NCI-H1092 treated with DMSO at 0.1 percent for 48 hours (cell line): ENCODE measurements at regions not wholly inside any gene's neighbourhood (a gene's known extent, or its start where the extent isn't known, plus 50 kb on each side); places are given as distances from the start of the nearest gene placed in this dataset.
"Not testable (repeated sequence)": the region's sequence is repeated elsewhere in the genome, so short reads cannot be mapped to it uniquely, and the experiment has no call there.

Source experiments
- DNase-seq: peaks from one replicate; lab custom pipeline; 2025; lab: John Stamatoyannopoulos, UW

DNA sequence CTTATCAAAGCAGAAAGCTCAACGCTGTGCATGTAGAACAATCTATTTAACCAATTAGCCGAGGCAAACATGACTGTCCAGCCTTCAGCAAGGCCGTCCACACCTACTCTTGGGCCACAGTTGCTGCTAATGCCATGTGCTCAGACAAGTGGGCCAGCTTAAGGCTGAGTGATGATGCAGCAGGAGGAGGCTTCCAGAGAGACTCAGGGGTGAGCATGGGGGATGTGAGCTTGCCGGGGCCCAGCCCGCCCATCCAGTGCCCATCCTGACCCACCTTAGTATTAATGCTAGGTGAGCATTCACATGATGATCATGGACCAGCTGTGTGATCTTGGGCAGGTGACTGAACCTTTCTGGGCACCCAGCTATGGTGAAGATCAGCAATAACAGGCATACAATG is 150.1 kb downstream of the TPRA1 start:
- DNase-seq = no peak

DNA sequence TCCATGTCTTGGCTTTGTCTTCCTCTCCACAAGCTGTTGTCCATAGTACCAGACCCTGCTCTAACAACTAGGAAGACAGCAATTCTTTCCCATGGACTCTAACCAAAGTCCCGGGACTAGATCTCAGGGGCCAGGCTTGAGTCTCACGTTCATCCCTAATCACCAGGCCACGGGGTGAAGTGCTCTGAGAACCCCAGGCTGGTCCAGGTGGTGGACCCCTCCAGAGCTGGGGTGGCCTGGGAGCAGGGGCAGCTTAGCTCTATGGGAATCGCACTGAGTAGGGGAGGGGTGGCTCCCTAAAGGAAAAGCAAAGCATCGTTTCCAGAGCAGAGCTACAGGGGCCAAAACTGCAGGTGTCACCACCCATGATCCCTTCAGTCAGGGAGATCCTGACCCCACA is 150.9 kb downstream of the TPRA1 start:
- no peak for DNase-seq

DNA sequence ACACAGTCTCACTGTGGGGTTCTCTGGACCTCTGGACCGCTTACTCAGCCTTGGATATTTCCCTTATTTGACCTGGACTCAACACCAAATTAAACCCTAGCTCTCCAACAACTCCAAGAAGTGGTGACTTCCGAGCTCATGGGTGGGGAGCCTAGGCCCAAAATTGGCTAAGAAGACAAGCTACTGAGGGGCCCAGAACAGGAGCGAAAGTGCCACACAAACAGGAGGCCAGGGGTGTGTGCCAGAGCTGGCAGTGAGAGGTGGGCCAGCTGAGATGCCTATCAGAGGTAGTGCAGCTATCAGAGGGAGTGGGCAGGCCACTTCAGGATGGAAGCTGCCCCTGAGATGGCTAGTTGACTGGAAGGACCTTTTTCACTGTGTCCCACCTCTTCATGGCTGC is 151.1 kb upstream of the PRR20G start:
- DNase-seq = no peak

DNA sequence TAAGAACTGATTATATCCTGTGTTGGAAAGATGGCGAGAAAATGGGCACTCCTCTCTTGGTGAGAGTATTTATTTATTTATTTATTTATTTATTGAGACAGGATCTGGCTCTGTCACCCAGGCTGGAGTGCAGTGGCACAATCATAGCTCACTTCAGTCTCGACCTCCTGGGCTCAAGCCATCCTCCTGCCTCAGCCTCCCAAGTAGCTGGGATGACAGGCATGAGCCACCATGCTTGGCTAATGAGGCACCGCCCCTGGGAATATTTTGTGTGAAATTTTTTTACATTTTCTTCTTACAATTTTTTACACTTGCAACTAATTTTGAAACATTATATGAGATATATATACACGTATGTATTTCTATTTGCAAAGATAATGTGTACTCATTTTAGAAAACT is 150.5 kb upstream of the PRR20G start:
- DNase-seq = no peak

DNA sequence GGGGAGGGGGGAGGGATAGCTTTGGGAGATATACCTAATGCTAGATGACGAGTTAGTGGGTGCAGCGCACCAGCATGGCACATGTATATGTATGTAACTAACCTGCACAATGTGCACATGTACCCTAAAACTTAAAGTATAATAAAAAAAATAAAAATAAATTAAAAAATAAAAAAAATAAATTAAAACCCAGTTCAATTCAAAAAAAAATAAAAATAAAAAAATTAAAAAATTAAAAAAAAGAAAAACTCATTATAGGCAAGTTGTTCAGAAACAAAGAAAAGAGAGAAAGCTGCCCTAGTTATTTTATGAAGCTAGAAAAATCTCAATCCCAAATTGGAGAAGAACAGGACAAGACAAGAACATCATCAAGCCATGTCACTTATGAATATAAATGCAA is 147.5 kb upstream of the PRR20G start:
- not testable (repeated sequence) for DNase-seq

DNA sequence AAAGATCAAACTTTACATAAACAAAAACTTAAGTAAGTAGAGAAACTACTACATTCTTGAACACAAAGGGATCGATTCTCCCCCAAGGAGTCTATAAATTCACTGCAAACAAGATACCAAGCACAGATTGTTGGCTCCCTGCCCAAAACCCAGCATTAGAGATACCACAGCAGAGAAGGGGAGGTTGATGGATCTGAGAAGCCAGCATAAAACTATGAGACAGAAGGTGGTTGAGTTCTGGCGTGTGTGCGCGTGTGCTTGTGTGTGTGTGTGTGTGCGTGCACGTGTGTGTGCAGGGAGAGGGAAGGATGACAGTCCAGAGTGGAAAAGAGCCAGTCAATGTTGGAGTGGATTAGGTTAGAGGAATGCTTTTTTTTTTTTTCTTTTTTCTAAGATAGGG is 143.2 kb upstream of the PRR20G start:
- DNase-seq = peak; percentile 34

DNA sequence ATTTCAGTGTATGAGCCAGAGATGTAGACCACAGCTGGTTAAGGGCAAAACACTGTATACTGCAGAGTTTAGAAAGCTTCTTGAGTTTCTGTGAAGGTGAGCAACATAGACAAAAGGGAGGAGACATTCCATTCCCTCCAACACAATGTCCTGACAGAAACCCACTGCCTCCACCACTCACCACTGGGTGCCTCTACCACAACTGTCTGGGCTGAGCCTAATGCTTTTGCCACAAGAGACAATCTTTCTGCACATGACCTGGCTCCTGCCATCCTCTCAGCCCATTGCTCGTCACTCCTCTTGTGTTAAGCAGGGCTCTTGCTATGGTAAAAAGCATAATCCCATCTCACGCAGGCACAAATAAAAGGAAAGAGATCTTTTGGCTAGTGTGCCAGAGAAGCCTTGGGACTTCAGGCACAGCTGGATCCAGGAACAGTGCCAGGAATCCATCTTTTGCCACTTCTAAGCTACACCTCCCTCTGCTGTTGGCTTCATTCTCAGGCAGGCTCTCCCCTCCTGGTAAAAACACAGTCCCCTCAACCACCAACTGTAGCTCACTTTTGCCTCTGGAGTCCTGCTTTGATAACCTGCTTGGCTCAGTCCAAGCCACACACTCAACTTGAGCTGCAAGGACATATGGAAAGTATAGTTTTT is 140.6 kb upstream of the PRR20G start:
- DNase-seq = peak; percentile 83

DNA sequence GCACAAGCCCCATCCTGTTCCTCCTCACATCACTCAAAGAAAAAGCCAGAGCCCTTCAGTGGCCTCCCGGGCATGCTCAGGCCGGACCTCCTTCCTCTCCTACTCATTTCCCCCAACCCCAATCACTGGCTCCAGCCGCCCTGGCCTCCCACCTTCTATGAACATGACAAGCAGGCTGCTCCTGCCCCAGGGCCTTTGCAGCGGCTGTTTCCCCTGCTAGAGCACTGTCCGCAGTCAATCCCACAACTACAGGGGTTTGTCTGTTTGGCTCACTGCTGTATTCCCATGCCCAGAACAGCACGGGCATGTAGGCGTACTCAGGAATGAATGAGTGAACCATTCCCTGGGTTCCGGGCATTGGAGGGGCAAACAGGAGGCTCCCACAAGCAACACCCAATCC is 139.8 kb upstream of the PRR20G start:
- DNase-seq = no peak

DNA sequence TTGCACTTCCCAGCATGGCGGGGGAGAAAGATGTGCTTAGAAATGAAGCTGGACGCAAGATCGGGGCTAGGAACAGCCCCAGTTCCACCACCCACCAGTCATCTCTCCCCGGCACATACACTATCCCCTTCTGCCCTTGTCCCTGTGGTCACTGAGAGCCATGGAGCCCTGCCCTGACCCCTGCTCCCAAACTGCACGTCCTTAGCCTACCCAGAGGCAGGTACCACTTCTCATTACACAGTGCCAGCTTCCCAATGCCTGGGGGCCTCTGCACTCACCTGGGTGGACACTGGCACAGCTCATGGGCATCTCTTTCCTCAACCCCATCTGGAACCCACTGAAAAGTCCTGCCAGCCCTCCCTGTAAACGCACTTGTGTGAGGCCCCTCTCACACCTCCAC is 139.3 kb upstream of the PRR20G start:
- DNase-seq = no peak

DNA sequence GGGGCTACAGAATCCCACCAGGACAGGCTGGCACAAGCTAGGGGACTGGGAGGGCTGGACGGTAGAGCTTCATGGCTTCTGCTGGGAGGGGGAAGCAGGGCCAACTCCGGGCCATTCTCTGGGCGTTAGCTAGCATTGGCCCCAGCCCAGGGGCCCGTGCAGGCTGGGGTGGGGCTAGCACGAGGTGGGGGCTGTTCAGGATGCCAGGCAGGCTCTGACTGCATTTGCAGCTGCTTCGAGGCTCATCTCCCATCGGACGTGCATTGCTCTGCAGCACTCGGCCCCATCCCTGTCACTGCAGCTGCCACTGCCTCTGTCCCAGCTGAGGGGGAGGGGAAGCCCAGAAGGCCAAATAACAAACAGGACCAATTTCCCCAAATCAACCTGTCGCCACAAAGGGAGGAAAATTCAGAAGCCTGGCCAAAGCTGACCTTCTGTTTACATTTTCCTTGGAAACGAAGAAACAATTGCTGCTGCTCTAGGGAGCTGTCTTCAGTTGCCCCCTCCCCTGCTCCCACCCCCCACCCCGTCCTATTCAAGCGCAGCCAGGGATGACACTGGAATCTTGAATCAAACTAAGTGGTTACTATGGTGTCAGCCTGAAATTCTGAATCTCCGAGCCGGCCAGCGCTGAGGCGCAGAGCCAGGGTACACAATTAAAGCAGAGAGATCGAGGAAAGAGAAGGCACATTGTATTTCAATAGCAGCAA is 138.8 kb upstream of the PRR20G start:
- DNase-seq = peak; percentile 90

DNA sequence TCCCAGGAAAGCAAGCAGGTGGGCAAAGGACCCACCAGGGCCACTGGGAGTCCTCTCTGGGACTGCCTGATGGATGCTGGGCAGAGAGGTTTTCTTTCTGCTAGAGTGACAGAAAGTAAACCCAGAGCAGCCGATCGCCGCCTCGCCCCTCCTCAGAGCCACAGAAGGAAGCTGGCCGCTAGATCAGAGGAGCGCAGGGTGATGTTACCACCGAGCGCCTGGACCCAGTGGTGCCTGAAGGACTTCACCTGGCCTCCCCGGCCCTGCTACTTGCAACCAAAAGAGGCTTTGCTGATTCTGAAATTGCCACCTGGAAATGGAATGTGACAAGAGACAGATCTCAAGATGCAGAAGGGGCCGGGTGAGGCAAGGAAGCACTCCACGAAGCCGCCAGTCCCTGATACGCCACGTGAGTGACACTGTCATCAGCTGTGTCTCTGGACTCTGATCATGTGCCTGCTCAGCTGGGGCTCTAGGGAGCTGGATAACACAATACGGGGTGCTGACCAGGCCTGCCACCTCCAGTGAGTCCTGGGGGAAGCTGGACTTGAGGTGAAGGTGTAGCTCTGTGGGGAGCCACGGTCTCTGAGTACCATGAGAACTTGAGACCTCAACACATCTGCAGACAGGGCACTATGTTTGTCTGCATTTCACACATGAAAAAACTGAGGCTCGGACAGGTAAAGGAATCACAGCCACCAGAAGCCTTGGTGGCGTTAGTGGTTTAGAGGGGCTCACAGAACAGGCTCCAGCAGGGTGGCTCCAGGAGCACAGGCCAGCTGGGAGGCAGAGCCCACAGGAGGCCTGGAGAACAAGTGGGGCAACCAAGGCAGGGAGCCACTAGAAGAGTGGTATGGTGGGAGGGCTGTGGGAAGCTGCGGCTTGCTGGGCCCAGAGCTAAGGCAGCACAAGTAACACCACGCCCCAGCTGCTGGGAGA is 137.9 kb upstream of the PRR20G start:
- DNase-seq = no peak

DNA sequence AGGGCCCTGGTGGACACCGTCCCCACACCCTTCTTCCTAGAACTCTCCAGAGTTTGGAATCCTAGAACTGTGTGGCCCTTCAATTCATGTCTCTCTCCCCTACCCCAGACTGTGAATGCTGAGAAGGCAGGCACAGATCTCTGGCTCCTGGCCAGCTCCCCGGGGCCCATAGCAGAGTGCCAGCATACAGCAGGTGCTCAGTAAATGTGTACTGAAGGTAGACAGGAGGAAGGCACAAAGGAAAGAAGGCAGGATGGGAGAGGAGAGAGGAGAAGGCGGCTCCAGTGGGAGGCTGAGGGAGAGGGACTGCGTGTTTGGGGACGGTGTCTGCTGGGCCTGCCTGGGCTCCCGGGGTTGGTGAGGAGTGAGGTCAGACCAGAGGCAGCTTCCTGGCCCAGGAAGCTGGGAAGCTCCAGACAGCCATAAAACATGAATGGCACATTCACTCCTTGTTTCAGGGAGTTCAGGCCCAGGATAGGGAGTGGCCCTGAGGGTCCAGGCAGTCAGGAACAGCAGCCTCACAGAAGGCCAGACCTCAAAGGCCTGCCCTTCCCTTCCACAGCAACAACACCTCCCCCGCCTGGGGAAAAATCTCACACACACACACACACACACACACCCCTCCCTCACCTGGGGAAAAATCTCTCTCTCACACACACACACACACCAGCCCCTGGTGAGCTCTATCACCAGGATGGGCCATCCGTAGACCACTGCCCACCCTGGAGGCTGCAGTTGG is 137.1 kb upstream of the PRR20G start:
- DNase-seq = no peak

DNA sequence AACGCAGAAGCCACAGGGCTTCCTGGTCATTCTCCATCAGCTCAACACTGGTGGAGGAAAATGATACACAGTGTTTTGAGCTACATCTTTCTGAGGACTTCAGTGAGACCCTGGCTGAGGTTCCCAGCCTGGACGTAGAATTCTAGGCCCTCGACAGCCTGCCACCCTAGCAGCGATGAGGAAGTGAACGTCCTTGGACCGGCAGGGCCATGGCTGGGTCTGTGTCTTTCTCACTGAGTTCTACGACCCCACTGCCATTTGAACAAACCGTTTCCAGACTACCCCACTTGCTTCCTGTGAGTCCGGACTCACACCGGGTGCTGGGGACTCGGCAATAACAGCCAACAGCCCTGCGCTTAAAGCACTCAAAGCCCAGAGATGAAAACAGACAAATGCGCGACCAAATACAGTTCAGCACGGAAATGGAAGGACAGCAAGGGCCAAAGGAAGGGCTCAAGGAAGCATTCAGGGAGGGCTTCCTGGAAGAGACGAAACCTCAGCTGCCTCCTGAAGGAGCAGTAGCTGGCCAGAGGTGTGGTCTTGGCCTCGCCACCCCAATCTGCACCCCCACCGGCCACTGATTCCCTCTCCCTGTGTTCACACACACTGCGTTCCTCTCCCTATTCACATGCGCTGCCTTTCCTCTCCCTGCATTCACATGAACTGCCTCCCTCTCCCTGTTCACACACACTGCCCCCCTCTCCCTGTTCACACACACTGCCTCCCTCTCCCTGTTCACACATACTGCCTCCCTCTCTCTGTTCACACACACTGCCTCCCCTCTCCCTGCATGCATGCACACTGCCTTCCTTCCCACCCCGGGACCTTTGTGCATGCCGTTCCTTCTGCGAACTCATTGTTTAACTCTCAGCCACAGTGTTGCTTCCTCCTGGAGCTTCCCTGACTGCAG is 136.3 kb upstream of the PRR20G start:
- no peak for DNase-seq

DNA sequence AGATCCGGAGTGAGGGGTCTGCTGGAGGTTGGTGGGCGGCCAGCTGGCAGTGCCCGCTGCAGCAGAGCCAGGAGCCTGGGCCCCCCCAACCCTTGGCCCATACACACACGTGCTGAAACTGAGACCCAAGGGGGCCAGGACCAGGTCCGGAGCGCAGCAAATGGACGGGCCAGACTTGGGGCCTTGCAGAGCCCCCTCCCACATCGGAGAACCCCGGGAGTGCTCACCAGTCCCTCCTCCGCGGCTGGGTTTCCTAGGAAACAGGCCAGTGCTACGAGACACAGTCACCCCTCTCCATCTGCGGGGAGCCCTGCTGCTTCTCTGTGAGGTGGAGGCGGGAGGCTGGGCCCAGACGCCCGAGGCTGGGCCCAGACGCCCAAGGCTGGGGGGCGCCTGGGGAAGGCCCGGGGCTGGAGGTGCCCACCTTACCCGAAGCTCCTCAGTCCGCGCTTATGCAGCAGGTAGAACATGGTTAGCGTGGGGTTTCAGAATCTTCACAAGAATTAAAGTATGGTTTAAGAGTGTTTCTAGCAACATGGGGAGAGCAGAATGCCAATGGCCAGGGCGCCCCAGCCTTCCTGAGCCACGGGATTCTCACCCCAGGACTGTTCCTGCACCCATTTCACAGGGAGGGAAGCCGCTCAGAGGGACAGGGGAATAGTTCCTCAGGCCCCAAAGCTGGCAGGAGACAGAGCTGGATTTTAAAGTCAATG is 135.0 kb upstream of the PRR20G start:
- no peak for DNase-seq

DNA sequence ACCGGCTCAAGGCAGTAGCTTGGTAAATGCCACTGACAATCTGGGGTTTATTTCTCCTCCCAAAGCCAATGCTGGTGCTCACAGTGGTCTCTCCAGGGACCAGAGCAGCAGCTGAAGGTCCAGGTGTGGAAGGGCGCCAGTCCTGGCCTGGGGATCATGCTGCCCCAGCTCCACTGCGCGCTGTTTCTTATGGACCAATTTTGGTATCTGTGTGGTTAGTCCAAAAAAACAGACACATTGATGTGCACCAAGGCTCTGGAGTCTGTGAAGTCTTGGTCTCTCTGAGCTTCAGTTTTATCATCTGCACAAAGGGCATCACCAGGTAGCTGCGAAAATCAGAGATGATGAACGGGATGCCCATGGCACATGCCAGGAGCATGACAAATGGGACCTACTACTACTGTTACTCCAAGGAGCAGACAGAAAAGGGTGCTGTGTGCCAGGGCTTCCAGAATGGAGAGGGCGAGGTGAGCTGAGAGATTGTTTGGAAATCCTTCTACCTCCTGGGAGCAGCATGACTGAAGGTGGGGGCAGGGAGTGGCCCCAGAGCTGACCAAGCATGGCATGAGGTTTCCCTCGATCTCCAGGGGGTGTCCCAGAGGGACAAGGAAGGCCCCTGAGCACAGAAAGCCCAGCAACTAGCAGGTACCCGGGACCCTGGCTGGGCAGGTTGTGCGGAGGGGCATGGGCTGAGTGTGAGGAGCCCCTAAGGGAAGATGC is 134.3 kb upstream of the PRR20G start:
- no peak for DNase-seq

DNA sequence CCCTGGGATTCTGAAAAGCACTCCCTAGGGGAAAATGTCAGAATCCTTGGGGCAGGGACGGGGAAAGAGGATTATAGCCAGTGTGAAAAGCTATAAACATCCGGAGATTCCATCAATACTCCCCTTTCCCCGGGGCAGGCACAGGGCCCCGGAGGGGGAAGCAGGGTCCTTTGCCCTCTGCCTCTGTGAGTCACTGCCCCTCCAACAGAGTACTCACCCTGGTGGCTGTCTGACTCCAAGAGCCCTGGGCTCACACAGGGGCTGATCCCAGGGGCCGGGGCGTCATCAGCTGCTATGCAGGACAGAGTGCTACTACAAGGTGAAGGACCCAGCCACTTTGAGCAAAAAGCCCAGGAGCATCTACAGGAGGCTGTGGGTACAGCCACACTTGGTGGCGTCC is 133.0 kb upstream of the PRR20G start:
- DNase-seq = no peak

DNA sequence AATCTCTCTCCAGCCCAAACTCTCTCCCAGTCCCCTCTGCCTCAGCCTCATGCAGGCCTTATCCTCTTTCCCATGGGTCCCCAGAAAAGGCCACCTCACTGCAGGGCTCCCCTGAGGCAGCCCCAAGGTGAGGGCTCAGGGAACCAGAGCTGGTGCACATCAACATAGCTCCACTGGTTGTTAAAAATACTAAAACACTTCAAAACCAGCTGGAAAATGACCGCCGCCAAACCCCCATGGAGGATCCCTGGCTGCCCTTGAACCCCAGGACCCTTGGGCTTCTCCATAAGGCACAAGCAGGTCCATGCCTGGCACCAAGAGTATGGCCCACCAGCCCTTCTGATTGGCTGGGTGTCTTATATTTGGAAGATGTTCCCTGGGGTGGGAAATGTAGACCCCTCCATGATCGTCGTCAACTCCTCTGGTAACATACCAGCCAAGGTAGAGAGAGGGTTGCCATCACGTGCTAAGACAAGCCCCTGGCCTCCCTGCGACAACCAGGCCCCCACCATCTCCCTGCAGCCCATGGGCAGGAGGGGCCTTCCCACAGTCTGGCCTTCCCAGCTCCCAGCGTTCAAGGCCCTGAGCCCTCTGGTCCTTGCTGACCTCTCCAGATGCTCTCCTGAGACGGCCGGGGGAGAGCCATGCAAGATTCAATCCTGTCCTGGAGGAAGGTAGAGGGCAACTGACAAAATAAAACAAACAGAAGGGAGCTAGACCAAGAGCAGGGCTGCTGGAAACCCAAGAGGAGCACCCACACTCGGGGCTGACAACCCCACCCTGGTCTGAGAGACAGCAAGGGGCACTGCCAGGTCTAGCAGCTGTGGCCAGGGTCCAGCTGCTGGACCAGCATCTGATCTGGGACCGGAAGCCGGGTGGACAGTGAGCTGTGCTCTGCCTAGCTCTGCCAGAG is 132.1 kb upstream of the PRR20G start:
- no peak for DNase-seq

DNA sequence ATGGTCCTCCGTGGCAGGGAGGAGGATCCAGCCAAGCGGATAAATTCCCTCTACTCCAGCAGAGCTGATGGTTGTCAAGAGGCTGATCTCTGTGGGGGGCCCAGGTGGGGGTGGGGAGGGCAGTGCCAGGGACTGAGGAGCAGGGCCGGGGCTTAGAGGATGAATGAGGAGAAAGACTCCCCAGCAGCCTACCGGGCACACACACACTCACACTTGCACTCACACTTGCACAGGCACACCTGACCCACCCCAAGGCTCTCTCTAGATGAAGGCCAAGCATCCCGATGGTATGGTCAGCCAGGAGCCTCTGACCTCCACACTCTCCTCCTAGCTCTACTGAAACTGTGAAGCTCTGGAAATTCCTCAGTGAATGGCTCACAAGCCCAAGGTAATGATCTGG is 131.3 kb upstream of the PRR20G start:
- DNase-seq = peak; percentile 30
